CD14-positive monocyte (primary cell): ENCODE measurements at regions not wholly inside any gene's neighbourhood (a gene's known extent, or its start where the extent isn't known, plus 50 kb on each side); places are given as distances from the start of the nearest gene placed in this dataset.
"Not testable (repeated sequence)": the region's sequence is repeated elsewhere in the genome, so short reads cannot be mapped to it uniquely, and the experiment has no call there.

ENCODE experiments used
- DNase-seq, 3 donors: peaks; one replicate each; pipeline ENCODE4 v3.0.0-alpha.2; 2011 to 2022
- H2AFZ ChIP-seq: 2 replicates; pipeline ENCODE4 v1.6.0; 2012; ENCODE audit warnings: mild to moderate bottlenecking, low read depth, low read length, inconsistent platforms; ENCODE audit not compliant: insufficient read depth, poor library complexity, severe bottlenecking
- H3K27ac ChIP-seq, 2 donors: 1 replicate in 1 of 2; 2 replicates in 1 of 2; pipeline ENCODE4 v1.5.1; 2012 to 2013; ENCODE audit warnings: low read length in 2 of 2, control low read depth in 1 of 2, inconsistent platforms in 1 of 2, low read depth in 1 of 2, mild to moderate bottlenecking in 1 of 2
- H3K27me3 ChIP-seq, 2 donors: one replicate each; pipeline versions ENCODE4 v1.6.0 to v1.6.1; 2011 to 2013; ENCODE audit warnings: low read length in 2 of 2; ENCODE audit not compliant: control insufficient read depth in 2 of 2, insufficient read depth in 2 of 2
- H3K36me3 ChIP-seq, 2 donors: replicated peaks in 1 of 2; 1 replicate in 1 of 2; 2 replicates in 1 of 2; pipeline versions ENCODE4 v1.5.1 to v1.6.1; 2012 to 2013; ENCODE audit warnings: low read length in 2 of 2, control low read depth in 1 of 2, inconsistent platforms in 1 of 2, mild to moderate bottlenecking in 1 of 2; ENCODE audit not compliant: insufficient read depth in 2 of 2, control insufficient read depth in 1 of 2
- H3K4me1 ChIP-seq, 2 donors: 1 replicate in 1 of 2; 2 replicates in 1 of 2; pipeline versions ENCODE4 v1.5.1 to v1.6.1; 2012 to 2013; ENCODE audit warnings: low read length in 2 of 2, control low read depth in 1 of 2, inconsistent platforms in 1 of 2, mild to moderate bottlenecking in 1 of 2, moderate library complexity in 1 of 2; ENCODE audit not compliant: insufficient read depth in 2 of 2, control insufficient read depth in 1 of 2
- H3K4me2 ChIP-seq: replicated peaks from 2 replicates; pipeline ENCODE3; 2012; ENCODE audit warnings: low read length, moderate library complexity, mild to moderate bottlenecking; ENCODE audit not compliant: poor library complexity, severe bottlenecking; ENCODE audit errors: extremely low read depth
- H3K4me3 ChIP-seq, 3 experiments: fragments of 200-600 bp in 1 of 3; sonication (generic) in 1 of 3; replicated peaks in 1 of 3; 1 replicate in 2 of 3; 2 replicates in 1 of 3; pipeline ENCODE4 v1.5.1; 2011 to 2013; ENCODE audit warnings: low read length in 3 of 3, mild to moderate bottlenecking in 3 of 3, control low read depth in 2 of 3, low read depth in 2 of 3, inconsistent platforms in 1 of 3, moderate library complexity in 1 of 3
- H3K79me2 ChIP-seq: 2 replicates; pipeline ENCODE4 v1.6.0; 2012; ENCODE audit warnings: mild to moderate bottlenecking, control low read depth, inconsistent platforms, low read length, moderate library complexity; ENCODE audit not compliant: insufficient read depth
- H3K9ac ChIP-seq: 2 replicates; pipeline ENCODE4 v1.6.0; 2017; ENCODE audit warnings: low read length, mild to moderate bottlenecking; ENCODE audit not compliant: insufficient read depth, poor library complexity, severe bottlenecking
- H3K9me3 ChIP-seq, 2 donors: replicated peaks in 1 of 2; 1 replicate in 1 of 2; 2 replicates in 1 of 2; pipeline versions ENCODE4 v1.5.1 to v1.6.1; 2012 to 2013; ENCODE audit warnings: low read length in 2 of 2, control low read depth in 1 of 2; ENCODE audit not compliant: control insufficient read depth in 1 of 2, insufficient read depth in 1 of 2
- H4K20me1 ChIP-seq: 2 replicates; pipeline ENCODE4 v1.6.0; 2012; ENCODE audit warnings: mild to moderate bottlenecking, low read length, control low read depth, moderate library complexity; ENCODE audit not compliant: insufficient read depth
- H3K27ac Mint-ChIP-seq, 7 donors: one replicate each; pipeline ENCODE4 v1.8.0; 2020; ENCODE audit warnings: mild to moderate bottlenecking in 7 of 7, mixed read lengths in 7 of 7, moderate library complexity in 6 of 7, inconsistent platforms in 2 of 7
- H3K27me3 Mint-ChIP-seq, 3 donors: one replicate each; pipeline ENCODE4 v1.8.0; 2021 to 2022; ENCODE audit warnings: low read depth in 3 of 3, mild to moderate bottlenecking in 3 of 3, mixed read lengths in 3 of 3, moderate library complexity in 3 of 3, inconsistent platforms in 1 of 3
- H3K36me3 Mint-ChIP-seq, 2 donors: one replicate each; pipeline ENCODE4 v1.8.0; 2020; ENCODE audit warnings: mixed read lengths in 2 of 2, inconsistent platforms in 1 of 2, mild to moderate bottlenecking in 1 of 2
- H3K4me1 Mint-ChIP-seq: one replicate; pipeline ENCODE4 v1.8.0; 2020; ENCODE audit warnings: mild to moderate bottlenecking, mixed read lengths
- H3K4me3 Mint-ChIP-seq, 2 donors: one replicate each; pipeline ENCODE4 v1.8.0; 2020; ENCODE audit warnings: mild to moderate bottlenecking in 2 of 2, mixed read lengths in 2 of 2, moderate library complexity in 1 of 2
- H3K9me3 Mint-ChIP-seq, 7 donors: one replicate each; pipeline ENCODE4 v1.8.0; 2020 to 2022; ENCODE audit warnings: mixed read lengths in 7 of 7, mild to moderate bottlenecking in 6 of 7, moderate library complexity in 6 of 7, inconsistent platforms in 2 of 7
- WGBS: methylation state at CpG from one replicate; pipeline ENCODE4 v1.1.5; 2013; ENCODE audit warnings: missing lambda C conversion rate; ENCODE audit not compliant: insufficient coverage; 5-methylcytosine and 5-hydroxymethylcytosine counted together
- intact Hi-C, 2 donors: fragments of 100-400 bp; cut with micrococcal nuclease; formaldehyde crosslinking; loops; one replicate each; pipeline versions ENCODE4 v1.15.0 to v1.15.1; 2023

DNA sequence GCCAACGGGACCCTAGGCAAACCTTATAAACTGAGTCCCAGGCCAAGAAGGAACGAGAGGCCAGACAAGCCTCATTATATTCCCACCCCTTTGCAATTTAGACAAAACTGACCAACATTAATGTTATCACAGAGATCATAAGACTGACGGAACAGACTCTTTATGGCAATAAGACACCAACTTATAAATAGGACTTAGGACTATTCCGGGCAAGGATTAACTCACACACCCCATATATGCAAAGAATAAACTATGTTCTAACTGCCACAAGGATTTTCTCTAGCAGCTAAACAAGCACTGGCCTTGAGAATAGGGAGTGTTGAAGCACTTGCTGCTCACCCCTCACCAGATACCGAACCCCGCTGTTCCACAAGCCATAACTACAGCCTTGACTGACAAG, 91.1 kb upstream of the FCGR1A start:
- H3K4me1 ChIP-seq, H3K79me2 ChIP-seq, H3K4me3 Mint-ChIP-seq, intact Hi-C loops, H4K20me1 ChIP-seq, H3K9ac ChIP-seq, DNase-seq, H3K27me3 Mint-ChIP-seq, H3K9me3 ChIP-seq, H3K4me1 Mint-ChIP-seq, H2AFZ ChIP-seq, H3K4me2 ChIP-seq, H3K4me3 ChIP-seq, H3K36me3 Mint-ChIP-seq, H3K27me3 ChIP-seq, H3K36me3 ChIP-seq, H3K27ac ChIP-seq, H3K27ac Mint-ChIP-seq, H3K9me3 Mint-ChIP-seq: not testable (repeated sequence)
- WGBS: 93% methylated on average over 2 of the region's 6 CpGs

GRCh38 chr1:149692804-149693539, 89.5 kb upstream of the FCGR1A start:
- H4K20me1 ChIP-seq, H3K36me3 Mint-ChIP-seq, H3K27ac Mint-ChIP-seq, H2AFZ ChIP-seq, H3K4me1 Mint-ChIP-seq, H3K9me3 ChIP-seq, H3K79me2 ChIP-seq, H3K4me1 ChIP-seq, H3K27ac ChIP-seq, H3K9ac ChIP-seq, H3K9me3 Mint-ChIP-seq, H3K27me3 Mint-ChIP-seq, DNase-seq, H3K4me3 Mint-ChIP-seq, H3K4me2 ChIP-seq, H3K36me3 ChIP-seq, H3K27me3 ChIP-seq, intact Hi-C loops, H3K4me3 ChIP-seq: not testable (repeated sequence)
- WGBS: 73% methylated on average over 2 of the region's 17 CpGs

- H3K79me2 ChIP-seq, H3K27me3 Mint-ChIP-seq, H3K4me2 ChIP-seq, H3K4me3 Mint-ChIP-seq, H3K27ac ChIP-seq, H3K36me3 ChIP-seq, H3K9me3 Mint-ChIP-seq, H3K4me1 ChIP-seq, H3K9me3 ChIP-seq, H3K9ac ChIP-seq, H3K4me1 Mint-ChIP-seq, H3K27ac Mint-ChIP-seq, H4K20me1 ChIP-seq, H2AFZ ChIP-seq, DNase-seq, intact Hi-C loops, H3K4me3 ChIP-seq, H3K36me3 Mint-ChIP-seq, H3K27me3 ChIP-seq: not testable (repeated sequence)
- no CpG with 5 or more reads among the region's 3 CpGs for WGBS
Observed at GRCh38 chr1:149695066-149695465, 87.4 kb upstream of the FCGR1A start.

DNA sequence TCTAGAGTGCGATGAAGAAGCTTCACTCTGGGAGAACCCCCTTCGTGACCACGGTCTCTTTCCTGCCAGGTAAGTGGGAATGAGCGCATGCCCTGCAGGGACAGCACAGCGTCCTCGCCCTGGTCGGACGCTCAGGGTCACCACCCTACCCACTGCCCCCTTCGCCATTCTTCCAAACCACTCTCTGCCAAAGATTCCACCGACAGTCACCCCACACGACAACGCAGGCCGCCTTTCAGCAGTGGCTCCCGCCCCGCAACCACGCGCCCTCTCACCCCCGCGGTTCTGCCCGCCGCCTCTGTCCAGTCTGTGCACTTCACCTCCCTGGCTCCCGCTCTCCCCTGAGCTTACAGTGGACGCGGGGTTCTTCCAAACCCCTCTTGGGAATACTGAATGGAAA, 82.3 kb upstream of the FCGR1A start:
- H2AFZ ChIP-seq, H3K36me3 ChIP-seq, H3K27ac ChIP-seq, H3K4me3 ChIP-seq, H3K9me3 ChIP-seq, H3K4me3 Mint-ChIP-seq, H3K79me2 ChIP-seq, H3K27me3 ChIP-seq, H3K9ac ChIP-seq, DNase-seq, H3K4me2 ChIP-seq, H4K20me1 ChIP-seq, H3K36me3 Mint-ChIP-seq, H3K9me3 Mint-ChIP-seq, intact Hi-C loops, H3K27ac Mint-ChIP-seq, H3K4me1 ChIP-seq, H3K4me1 Mint-ChIP-seq, H3K27me3 Mint-ChIP-seq: not testable (repeated sequence)
- no CpG with 5 or more reads among the region's 24 CpGs for WGBS
